Neural cell (in vitro differentiated cells): ENCODE measurements at regions not wholly inside any gene's neighbourhood (a gene's known extent, or its start where the extent isn't known, plus 50 kb on each side); places are given as distances from the start of the nearest gene placed in this dataset.

Experiments used
- CTCF ChIP-seq: fragments of 450-650 bp; IDR thresholded peaks from 2 replicates; pipeline ENCODE4 v1.5.1; 2014; ENCODE audit warnings: antibody characterized with exemption, mild to moderate bottlenecking, moderate library complexity; ENCODE audit not compliant: poor library complexity, severe bottlenecking
- EP300 ChIP-seq: fragments of 450-650 bp; conservative IDR thresholded peaks from 2 replicates; pipeline ENCODE4 v1.6.1; 2014; ENCODE audit warnings: antibody characterized with exemption, mild to moderate bottlenecking, moderate library complexity; ENCODE audit not compliant: poor library complexity, severe bottlenecking
- EZH2 ChIP-seq: fragments of 200-600, 300-800 bp; shearing (Covaris generic), sonication (generic); IDR thresholded peaks from 2 replicates; pipeline ENCODE4 v1.6.1; 2014; ENCODE audit warnings: antibody characterized with exemption, low read length, borderline replicate concordance, mild to moderate bottlenecking; ENCODE audit not compliant: insufficient read depth, poor library complexity, severe bottlenecking
- MXI1 ChIP-seq: fragments of 450-650 bp; conservative IDR thresholded peaks from 2 replicates; pipeline ENCODE4 v1.6.1; 2014; ENCODE audit warnings: antibody characterized with exemption, mild to moderate bottlenecking; ENCODE audit not compliant: poor library complexity, severe bottlenecking
- POLR2AphosphoS5 ChIP-seq: IDR thresholded peaks from 2 replicates; pipeline ENCODE4 v1.6.1; 2012
- RAD21 ChIP-seq: fragments of 450-650 bp; conservative IDR thresholded peaks from 2 replicates; pipeline ENCODE4 v1.6.1; 2014; ENCODE audit warnings: antibody characterized with exemption, mild to moderate bottlenecking, moderate library complexity
- REST ChIP-seq: IDR thresholded peaks from 2 replicates; pipeline ENCODE4 v1.6.1; 2012; ENCODE audit warnings: borderline replicate concordance
- SMC3 ChIP-seq: fragments of 450-650 bp; conservative IDR thresholded peaks from 2 replicates; pipeline ENCODE4 v1.6.1; 2014; ENCODE audit warnings: antibody characterized with exemption, mild to moderate bottlenecking, moderate library complexity; ENCODE audit not compliant: poor library complexity
- TAF1 ChIP-seq: IDR thresholded peaks from 2 replicates; pipeline ENCODE4 v1.6.1; 2012; ENCODE audit warnings: low read depth

DNA sequence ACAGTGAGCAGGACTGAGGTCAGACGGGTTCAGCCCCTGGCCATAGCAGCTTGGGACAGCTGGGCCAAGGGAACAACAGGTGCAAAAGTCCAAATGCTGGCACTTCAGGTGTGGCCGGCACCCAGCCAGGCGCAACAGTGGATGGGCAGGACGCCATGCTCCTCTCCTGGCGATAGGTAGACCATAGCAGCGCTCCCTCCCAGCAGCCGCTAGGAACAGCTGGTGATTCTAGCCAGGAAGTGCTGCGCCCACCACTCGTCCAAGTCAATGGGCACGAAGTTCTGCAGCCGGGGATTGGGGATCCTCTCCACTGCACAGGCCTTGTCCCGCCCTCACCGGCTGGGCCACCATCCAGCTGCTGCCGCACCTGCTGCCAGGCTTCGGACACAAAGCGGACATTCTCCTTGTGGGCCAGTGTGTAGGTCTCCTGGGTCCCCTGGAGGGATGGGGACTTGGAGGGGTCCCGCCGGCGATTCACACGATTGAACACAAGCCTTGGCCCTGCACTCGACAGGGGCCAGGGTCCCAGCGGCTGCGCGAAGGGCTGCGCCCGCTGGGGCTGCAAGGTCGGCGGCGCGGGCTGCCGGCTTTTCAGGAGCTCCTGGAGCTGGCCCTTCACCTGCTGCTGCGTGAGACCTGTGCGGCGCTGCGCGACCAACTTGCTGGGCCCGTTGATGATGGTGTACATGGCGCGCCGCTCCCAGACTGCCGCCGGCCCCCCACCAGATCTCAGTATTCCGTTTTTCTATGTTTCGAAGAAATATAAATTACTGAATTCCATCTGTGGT lies 227.5 kb upstream of the STK26 start:
- TF ChIP-seq CTCF: no peak
- TF ChIP-seq EP300: no peak
- TF ChIP-seq RAD21: no peak
- no peak for TF ChIP-seq REST
- no peak for TF ChIP-seq EZH2
- TF ChIP-seq POLR2AphosphoS5: no peak
- TF ChIP-seq MXI1: no peak
- no peak for TF ChIP-seq TAF1
- TF ChIP-seq SMC3: no peak
